Liver (tissue), 7 donors: ENCODE measurements at regions not wholly inside any gene's neighbourhood (a gene's known extent, or its start where the extent isn't known, plus 50 kb on each side); places are given as distances from the start of the nearest gene placed in this dataset.
"Not testable (repeated sequence)": the region's sequence is repeated elsewhere in the genome, so short reads cannot be mapped to it uniquely, and the experiment has no call there.

Experiments
- DNase-seq: peaks from one replicate; pipeline ENCODE4 v3.0.0-alpha.2; 2017; ENCODE audit warnings: low spot score
- H3K27ac ChIP-seq, 2 donors: one replicate each; pipeline ENCODE4 v1.7.0; 2013; ENCODE audit warnings: inconsistent platforms in 2 of 2, low read length in 2 of 2, control low read depth in 1 of 2, low read depth in 1 of 2, mild to moderate bottlenecking in 1 of 2
- H3K27me3 ChIP-seq, 4 donors: one replicate each; pipeline versions ENCODE4 v1.6.1 to v1.7.0; 2013; ENCODE audit warnings: low read length in 3 of 4, inconsistent platforms in 1 of 4, mild to moderate bottlenecking in 1 of 4, moderate library complexity in 1 of 4; ENCODE audit not compliant: control insufficient read depth in 4 of 4, insufficient read depth in 4 of 4
- H3K36me3 ChIP-seq, 4 donors: one replicate each; pipeline versions ENCODE4 v1.6.1 to v1.7.0; 2013; ENCODE audit warnings: low read length in 3 of 4, mild to moderate bottlenecking in 3 of 4, low read depth in 1 of 4, moderate library complexity in 1 of 4; ENCODE audit not compliant: control insufficient read depth in 4 of 4, insufficient read depth in 3 of 4
- H3K4me1 ChIP-seq, 4 donors: one replicate each; pipeline versions ENCODE4 v1.6.1 to v1.7.0; 2013; ENCODE audit warnings: low read length in 3 of 4, mild to moderate bottlenecking in 3 of 4, moderate library complexity in 1 of 4; ENCODE audit not compliant: control insufficient read depth in 4 of 4, insufficient read depth in 4 of 4
- H3K4me3 ChIP-seq, 3 donors: one replicate each; pipeline versions ENCODE4 v1.6.1 to v1.7.0; 2013; ENCODE audit warnings: low read length in 3 of 3, control low read depth in 1 of 3, low read depth in 1 of 3, mild to moderate bottlenecking in 1 of 3
- H3K9ac ChIP-seq, 2 donors: one replicate each; pipeline ENCODE4 v1.7.0; 2013; ENCODE audit warnings: low read length in 2 of 2, mild to moderate bottlenecking in 2 of 2, moderate library complexity in 2 of 2, control low read depth in 1 of 2, low read depth in 1 of 2
- H3K9me3 ChIP-seq, 4 donors: one replicate each; pipeline versions ENCODE4 v1.6.1 to v1.7.0; 2013; ENCODE audit warnings: low read length in 3 of 4; ENCODE audit not compliant: control insufficient read depth in 4 of 4
- EGR1 ChIP-seq, 2 donors: IDR thresholded peaks; 2 replicates each; pipeline ENCODE4 v1.6.1; 2016 to 2018; ENCODE audit warnings: antibody characterized with exemption in 2 of 2, low read depth in 2 of 2
- FOXA1 ChIP-seq: IDR thresholded peaks from 2 replicates; pipeline ENCODE4 v1.6.1; 2016; ENCODE audit warnings: antibody characterized with exemption
- FOXA2 ChIP-seq: IDR thresholded peaks from 2 replicates; pipeline ENCODE4 v1.6.1; 2016; ENCODE audit warnings: antibody characterized with exemption
- GABPA ChIP-seq, 2 donors: IDR thresholded peaks in 1 of 2; conservative IDR thresholded peaks in 1 of 2; 2 replicates each; pipeline ENCODE4 v1.6.1; 2016; ENCODE audit warnings: antibody characterized with exemption in 2 of 2, mild to moderate bottlenecking in 1 of 2, moderate library complexity in 1 of 2
- JUND ChIP-seq, 2 donors: IDR thresholded peaks; 2 replicates each; pipeline ENCODE4 v1.6.1; 2016; ENCODE audit warnings: antibody characterized with exemption in 2 of 2
- NR2F2 ChIP-seq: IDR thresholded peaks from 2 replicates; pipeline ENCODE4 v1.6.1; 2016; ENCODE audit warnings: antibody characterized with exemption
- RXRA ChIP-seq, 2 donors: IDR thresholded peaks; 2 replicates each; pipeline ENCODE4 v1.6.1; 2017 to 2018; ENCODE audit warnings: antibody characterized with exemption in 2 of 2, mild to moderate bottlenecking in 1 of 2
- TAF1 ChIP-seq: conservative IDR thresholded peaks from 2 replicates; pipeline ENCODE4 v1.6.1; 2016; ENCODE audit warnings: antibody characterized with exemption, mild to moderate bottlenecking
- WGBS: extraction: QIAGEN DNeasy Blood & Tissue Kit; methylation state at CpG from one replicate; pipeline ENCODE4 v1.1.7; 2013; 5-methylcytosine and 5-hydroxymethylcytosine counted together
- TF ChIP-seq, protein P1 (sequence below): IDR thresholded peaks from 2 replicates; pipeline ENCODE4 v1.6.1; 2016; ENCODE audit warnings: antibody characterized with exemption
- TF ChIP-seq, protein P2 (sequence below): IDR thresholded peaks from 2 replicates; pipeline ENCODE4 v1.6.1; 2016; ENCODE audit warnings: antibody characterized with exemption
- TF ChIP-seq, protein P3 (sequence below): IDR thresholded peaks from 2 replicates; pipeline ENCODE4 v1.6.1; 2016; ENCODE audit warnings: antibody characterized with exemption
- donor health status: healthy.
- donor health status: healthy.
- donor health status: healthy.
- donor health status: healthy.

DNA sequence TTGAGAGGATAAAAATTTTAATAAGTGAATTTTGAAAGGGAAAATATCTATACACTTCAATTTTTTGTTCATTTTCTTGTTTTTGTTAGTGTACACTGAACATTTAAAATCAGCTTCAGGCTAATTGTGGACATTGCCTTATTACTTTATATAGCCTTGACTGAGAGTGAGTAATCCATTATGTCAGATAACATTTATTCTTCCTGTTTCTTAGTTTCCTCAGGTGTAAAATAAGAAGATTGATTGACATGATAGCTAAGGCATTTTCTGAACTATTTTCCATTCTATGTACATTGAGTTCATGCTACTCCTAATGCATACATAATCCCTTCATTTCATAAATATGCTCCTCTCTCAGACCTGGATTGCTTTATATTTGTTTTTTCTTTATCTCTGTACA, 607.3 kb upstream of the AADAT start:
- H3K9ac ChIP-seq, result no peak overlapping the region
- H3K27ac ChIP-seq, result no peak overlapping the region
- H3K9me3 ChIP-seq, result no peaks in the 10 kb centered on the region

DNA sequence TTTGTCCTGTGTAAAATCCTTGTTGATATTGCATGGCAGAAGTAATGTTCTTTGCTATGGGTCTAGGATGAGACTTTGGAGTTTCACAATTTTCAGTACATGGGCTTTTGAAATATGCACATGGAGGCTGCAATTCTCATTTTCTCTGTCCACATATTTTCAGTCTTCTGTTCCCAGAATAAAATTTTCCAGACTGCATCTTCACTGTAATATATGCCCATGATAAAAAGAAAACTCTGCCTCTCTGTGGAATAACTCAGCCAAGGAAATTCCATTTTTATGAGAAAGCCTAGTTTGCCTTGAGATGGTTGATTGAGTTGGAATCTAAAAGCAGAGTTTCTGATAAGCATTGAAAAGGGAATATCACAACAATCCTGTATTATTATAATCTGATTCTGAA, 601.4 kb upstream of the AADAT start:
- Histone ChIP-seq H3K9me3 (no peaks in the 10 kb centered on the region), H3K4me1 (no peaks in the 10 kb centered on the region), H3K36me3 (no peaks in the 10 kb centered on the region), H3K27me3 (peaks cover 0 to 2% (median 0%) of the 10 kb centered on the region in 4 donors), H3K27ac (no peak overlapping the region), H3K4me3 (no peak overlapping the region), H3K9ac (no peak overlapping the region)
- TF ChIP-seq EGR1 (IDR thresholded peaks at IDR 0.05; ENCODE audit: low read depth in 2 of 2) (no peak), FOXA1 (no peak), FOXA2 (no peak), JUND (IDR thresholded peaks at IDR 0.05) (no peak), RXRA (IDR thresholded peaks at IDR 0.05) (no peak), NR2F2 (no peak)
- no peak for DNase-seq

More for the DNA sequence above, 607.3 kb upstream of the AADAT start:
- peaks cover 0 to 3% (median 0%) of the 10 kb centered on the region in 4 donors for H3K27me3 ChIP-seq
- no peak for TF ChIP-seq EGR1 (IDR thresholded peaks at IDR 0.05; ENCODE audit: low read depth in 2 of 2)
- TF ChIP-seq, protein P1, sequence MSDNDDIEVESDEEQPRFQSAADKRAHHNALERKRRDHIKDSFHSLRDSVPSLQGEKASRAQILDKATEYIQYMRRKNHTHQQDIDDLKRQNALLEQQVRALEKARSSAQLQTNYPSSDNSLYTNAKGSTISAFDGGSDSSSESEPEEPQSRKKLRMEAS, result no peak
- TF ChIP-seq TAF1, result no peak
- TF ChIP-seq, protein P2, sequence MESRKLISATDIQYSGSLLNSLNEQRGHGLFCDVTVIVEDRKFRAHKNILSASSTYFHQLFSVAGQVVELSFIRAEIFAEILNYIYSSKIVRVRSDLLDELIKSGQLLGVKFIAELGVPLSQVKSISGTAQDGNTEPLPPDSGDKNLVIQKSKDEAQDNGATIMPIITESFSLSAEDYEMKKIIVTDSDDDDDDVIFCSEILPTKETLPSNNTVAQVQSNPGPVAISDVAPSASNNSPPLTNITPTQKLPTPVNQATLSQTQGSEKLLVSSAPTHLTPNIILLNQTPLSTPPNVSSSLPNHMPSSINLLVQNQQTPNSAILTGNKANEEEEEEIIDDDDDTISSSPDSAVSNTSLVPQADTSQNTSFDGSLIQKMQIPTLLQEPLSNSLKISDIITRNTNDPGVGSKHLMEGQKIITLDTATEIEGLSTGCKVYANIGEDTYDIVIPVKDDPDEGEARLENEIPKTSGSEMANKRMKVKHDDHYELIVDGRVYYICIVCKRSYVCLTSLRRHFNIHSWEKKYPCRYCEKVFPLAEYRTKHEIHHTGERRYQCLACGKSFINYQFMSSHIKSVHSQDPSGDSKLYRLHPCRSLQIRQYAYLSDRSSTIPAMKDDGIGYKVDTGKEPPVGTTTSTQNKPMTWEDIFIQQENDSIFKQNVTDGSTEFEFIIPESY, result no peak
- H3K4me3 ChIP-seq, result no peak overlapping the region
- no peaks in the 10 kb centered on the region for H3K4me1 ChIP-seq
- H3K36me3 ChIP-seq, result no peaks in the 10 kb centered on the region
- no peak for DNase-seq

DNA sequence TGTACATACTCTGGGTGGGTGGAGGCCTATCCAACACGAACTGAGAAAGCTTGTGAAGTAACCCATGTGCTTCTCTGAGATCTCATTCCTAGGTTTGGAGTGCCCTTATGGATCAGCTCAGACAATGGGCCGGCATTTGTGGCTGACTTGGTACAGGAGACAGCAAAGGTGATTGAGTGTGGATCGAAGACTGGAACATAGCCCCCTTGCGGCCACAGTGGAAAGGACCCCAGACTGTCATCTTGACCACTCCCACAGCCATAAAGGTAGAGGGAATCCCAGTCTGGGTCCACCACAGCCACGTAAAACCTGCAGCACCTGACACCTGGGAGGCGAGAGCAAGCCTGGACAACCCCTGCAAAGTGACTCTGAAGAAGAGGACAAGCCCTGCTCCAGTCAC, 598.0 kb upstream of the AADAT start:
- Histone ChIP-seq H3K4me1 (no peaks in the 10 kb centered on the region), H3K36me3 (no peaks in the 10 kb centered on the region), H3K4me3 (no peak overlapping the region), H3K9ac (no peak overlapping the region), H3K27me3 (peaks cover 0 to 2% (median 0%) of the 10 kb centered on the region in 4 donors), H3K9me3 (no peaks in the 10 kb centered on the region), H3K27ac (no peak overlapping the region)
- no peak for DNase-seq
- TF ChIP-seq EGR1 (IDR thresholded peaks at IDR 0.05; ENCODE audit: low read depth in 2 of 2), result no peak
- TF ChIP-seq TAF1, result no peak
- no peak for TF ChIP-seq FOXA2
- TF ChIP-seq, protein P3, sequence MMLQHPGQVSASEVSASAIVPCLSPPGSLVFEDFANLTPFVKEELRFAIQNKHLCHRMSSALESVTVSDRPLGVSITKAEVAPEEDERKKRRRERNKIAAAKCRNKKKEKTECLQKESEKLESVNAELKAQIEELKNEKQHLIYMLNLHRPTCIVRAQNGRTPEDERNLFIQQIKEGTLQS, result no peak
- TF ChIP-seq NR2F2, result no peak
- TF ChIP-seq GABPA (IDR thresholded peaks at IDR 0.05 in 1 of 2, conservative IDR thresholded peaks at IDR 0.05 in 1 of 2), result no peak
- WGBS, result 85% methylated on average over 6 of the region's 6 CpGs

DNA sequence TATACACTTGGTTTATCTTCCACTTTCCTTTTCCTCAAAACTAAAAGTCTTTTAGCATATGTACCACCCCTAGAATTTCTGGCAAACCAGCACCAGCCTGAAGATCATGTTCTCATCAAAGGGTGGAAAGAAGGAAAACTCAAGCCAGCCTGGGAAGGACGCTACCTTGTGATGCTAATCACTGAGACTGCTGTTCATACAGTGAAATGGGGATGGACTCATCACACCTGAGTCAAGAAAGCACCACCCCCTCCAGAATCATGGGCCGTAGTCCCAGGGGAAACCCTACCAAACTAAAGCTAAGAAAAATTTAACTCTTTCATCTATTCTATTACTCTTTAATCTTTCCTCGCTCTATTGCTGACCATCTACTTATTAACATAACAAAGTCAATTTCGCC, 595.9 kb upstream of the AADAT start:
- H3K27ac ChIP-seq, H3K4me1 ChIP-seq, H3K36me3 ChIP-seq, H3K4me3 ChIP-seq, H3K9ac ChIP-seq, H3K9me3 ChIP-seq, DNase-seq, H3K27me3 ChIP-seq: not testable (repeated sequence)
- WGBS, result 71% methylated on average over 4 of the region's 4 CpGs
